Ovary (tissue), 7 donors: ENCODE measurements at regions not wholly inside any gene's neighbourhood (a gene's known extent, or its start where the extent isn't known, plus 50 kb on each side); places are given as distances from the start of the nearest gene placed in this dataset.
"Not testable (repeated sequence)": the region's sequence is repeated elsewhere in the genome, so short reads cannot be mapped to it uniquely, and the experiment has no call there.

ENCODE experiments used
- DNase-seq, 5 donors: peaks; one replicate each; pipeline ENCODE4 v3.0.0-alpha.2; 2019 to 2020
- H3K27ac ChIP-seq, 2 donors: fragments of 200-600 bp; one replicate each; pipeline versions ENCODE4 v1.5.1 to v1.8.0; 2019 to 2022
- H3K27me3 ChIP-seq: fragments of 200-600 bp; one replicate; pipeline ENCODE4 v1.8.0; 2022
- H3K36me3 ChIP-seq: fragments of 200-600 bp; sonication (generic); one replicate; pipeline ENCODE4 v1.5.1; 2019
- H3K4me1 ChIP-seq: one replicate; pipeline ENCODE4 v1.8.1; 2013; ENCODE audit warnings: mild to moderate bottlenecking, moderate library complexity; ENCODE audit not compliant: insufficient read depth
- H3K4me3 ChIP-seq: fragments of 200-600 bp; sonication (generic); one replicate; pipeline ENCODE4 v1.5.1; 2017
- H3K9me3 ChIP-seq, 2 donors: fragments of 200-600 bp in 1 of 2; sonication (generic) in 1 of 2; one replicate each; pipeline versions ENCODE4 v1.5.1 to v1.8.1; 2013 to 2019; ENCODE audit warnings: mild to moderate bottlenecking in 1 of 2, moderate library complexity in 1 of 2
- EP300 ChIP-seq: sonication (generic); formaldehyde crosslinking; IDR thresholded peaks from one replicate; pipeline ENCODE4 v1.6.1; 2017; ENCODE audit warnings: antibody characterized with exemption
- POLR2A ChIP-seq: fragments of 450-650 bp; IDR thresholded peaks from one replicate; pipeline ENCODE4 v1.6.1; 2017; ENCODE audit warnings: antibody characterized with exemption, mild to moderate bottlenecking, moderate library complexity
- WGBS, 3 donors: extraction: QIAGEN DNeasy Blood & Tissue Kit in 1 of 3; methylation state at CpG; one replicate each; pipeline versions ENCODE4 v1.1.5 to v1.1.7; 2013 to 2017; 5-methylcytosine and 5-hydroxymethylcytosine counted together
- intact Hi-C, 4 donors: fragments of 100-400 bp; cut with DNase I; formaldehyde crosslinking; loops; one replicate each; pipeline versions ENCODE4 v1.11.0 to v1.15.1; 2022 to 2023
- TF ChIP-seq, protein P1 (sequence below), 3 donors: fragments of 450-650 bp in 2 of 3; fragments of 200-600 bp in 1 of 3; IDR thresholded peaks; one replicate each; pipeline versions ENCODE4 v1.5.1 to v1.8.0; 2016 to 2022; ENCODE audit warnings: antibody characterized with exemption in 3 of 3, mild to moderate bottlenecking in 1 of 3
- donor health status: DM: no; HTN: no; CAD: no; lungs with moderate emphysema.
- donor health status: DM: no; HTN: no; CAD: no.
- donor health status: Bipolar disorder and iron deficiency.
- donor health status: DM: no; HTN: no; CAD: no.
- donor health status: DM: yes; HTN: yes; CAD: no.

DNA sequence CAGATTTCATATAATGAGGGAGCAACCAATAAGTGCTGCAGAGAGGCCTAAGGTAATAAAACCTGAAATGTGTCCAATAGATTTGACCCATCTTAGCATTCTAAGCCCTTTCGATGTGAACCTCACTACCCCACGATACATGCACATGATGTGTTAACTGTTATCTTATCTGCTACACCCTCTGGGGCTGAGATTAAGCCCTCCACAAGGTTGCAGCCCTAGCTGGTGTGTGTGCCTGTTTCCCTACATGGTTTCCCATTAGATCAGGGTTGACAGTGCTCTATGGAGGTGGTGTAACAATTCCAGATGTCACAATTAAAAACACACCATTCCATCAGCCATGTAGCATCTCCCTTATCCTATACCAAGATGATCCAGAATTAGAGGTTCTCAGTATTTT lies 68.9 kb upstream of the THSD7B start:
- H3K27ac ChIP-seq, result no peak overlapping the region
- H3K9me3 ChIP-seq, result no peaks in the 10 kb centered on the region
- H3K27me3 ChIP-seq, result no peaks in the 10 kb centered on the region
- no peak for DNase-seq
- H3K4me3 ChIP-seq, result no peak overlapping the region
- no peak for TF ChIP-seq EP300
- TF ChIP-seq, protein P1, sequence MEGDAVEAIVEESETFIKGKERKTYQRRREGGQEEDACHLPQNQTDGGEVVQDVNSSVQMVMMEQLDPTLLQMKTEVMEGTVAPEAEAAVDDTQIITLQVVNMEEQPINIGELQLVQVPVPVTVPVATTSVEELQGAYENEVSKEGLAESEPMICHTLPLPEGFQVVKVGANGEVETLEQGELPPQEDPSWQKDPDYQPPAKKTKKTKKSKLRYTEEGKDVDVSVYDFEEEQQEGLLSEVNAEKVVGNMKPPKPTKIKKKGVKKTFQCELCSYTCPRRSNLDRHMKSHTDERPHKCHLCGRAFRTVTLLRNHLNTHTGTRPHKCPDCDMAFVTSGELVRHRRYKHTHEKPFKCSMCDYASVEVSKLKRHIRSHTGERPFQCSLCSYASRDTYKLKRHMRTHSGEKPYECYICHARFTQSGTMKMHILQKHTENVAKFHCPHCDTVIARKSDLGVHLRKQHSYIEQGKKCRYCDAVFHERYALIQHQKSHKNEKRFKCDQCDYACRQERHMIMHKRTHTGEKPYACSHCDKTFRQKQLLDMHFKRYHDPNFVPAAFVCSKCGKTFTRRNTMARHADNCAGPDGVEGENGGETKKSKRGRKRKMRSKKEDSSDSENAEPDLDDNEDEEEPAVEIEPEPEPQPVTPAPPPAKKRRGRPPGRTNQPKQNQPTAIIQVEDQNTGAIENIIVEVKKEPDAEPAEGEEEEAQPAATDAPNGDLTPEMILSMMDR (IDR thresholded peaks at IDR 0.05), result no peak
- no peak for TF ChIP-seq POLR2A
- intact Hi-C loops, result no loop called here
- WGBS, 3 donors, result 84 to 92% (median 85%) methylated on average over 2 of the region's 2 CpGs
- no peaks in the 10 kb centered on the region for H3K4me1 ChIP-seq
- H3K36me3 ChIP-seq, result no peaks in the 10 kb centered on the region

DNA sequence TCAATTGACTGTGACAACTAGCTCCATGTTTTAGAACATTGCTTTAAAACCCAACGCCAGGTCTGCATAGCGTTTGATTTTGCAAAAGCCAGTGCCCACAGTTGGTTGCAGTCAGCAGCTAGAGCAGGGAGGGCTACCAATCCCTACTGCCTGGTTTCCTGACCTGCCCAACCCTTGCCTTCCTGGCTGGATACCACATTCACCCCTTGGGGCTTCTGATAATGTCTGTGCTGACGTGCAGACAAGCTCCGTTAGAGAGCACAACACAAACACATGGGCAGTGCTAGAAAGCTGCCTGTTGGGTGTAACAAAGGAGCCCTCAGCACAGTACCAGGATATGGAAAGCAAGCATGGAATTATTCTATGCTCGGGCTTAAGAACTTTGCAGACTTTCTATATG lies 71.4 kb upstream of the THSD7B start:
- intact Hi-C loops, result no loop called here
- Histone ChIP-seq H3K4me3 (no peak overlapping the region), H3K9me3 (no peaks in the 10 kb centered on the region), H3K27ac (no peak overlapping the region), H3K36me3 (no peaks in the 10 kb centered on the region), H3K4me1 (no peaks in the 10 kb centered on the region), H3K27me3 (no peaks in the 10 kb centered on the region)
- no peak for TF ChIP-seq POLR2A
- TF ChIP-seq EP300, result no peak
- TF ChIP-seq, protein P1 (IDR thresholded peaks at IDR 0.05), result no peak
- WGBS, 3 donors, result 57 to 62% (median 59%) methylated on average over 5 of the region's 5 CpGs
- DNase-seq, result no peak

DNA sequence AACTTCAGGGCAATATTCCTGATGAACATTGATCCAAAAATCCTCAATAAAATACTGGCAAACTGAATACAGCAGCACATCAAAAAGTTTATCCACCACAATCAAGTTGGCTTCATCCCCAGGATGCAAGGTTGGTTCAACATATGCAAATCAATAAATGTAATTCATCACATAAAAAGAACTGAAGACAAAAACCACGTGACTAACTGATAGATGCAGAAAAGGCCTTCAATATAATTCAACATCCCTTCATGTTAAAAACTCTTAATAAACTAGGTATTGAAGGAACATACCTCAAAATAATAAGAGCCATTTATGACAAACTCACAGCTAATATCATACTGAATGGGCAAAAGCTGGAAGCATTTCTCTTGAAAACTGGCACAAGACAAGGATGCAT lies 85.3 kb upstream of the THSD7B start:
- intact Hi-C loops, H3K36me3 ChIP-seq, H3K27ac ChIP-seq, DNase-seq, H3K27me3 ChIP-seq, H3K4me3 ChIP-seq, H3K4me1 ChIP-seq, H3K9me3 ChIP-seq: not testable (repeated sequence)
- 30 to 41% (median 37%) methylated on average over 1 of the region's 1 CpG for WGBS, 3 donors

DNA sequence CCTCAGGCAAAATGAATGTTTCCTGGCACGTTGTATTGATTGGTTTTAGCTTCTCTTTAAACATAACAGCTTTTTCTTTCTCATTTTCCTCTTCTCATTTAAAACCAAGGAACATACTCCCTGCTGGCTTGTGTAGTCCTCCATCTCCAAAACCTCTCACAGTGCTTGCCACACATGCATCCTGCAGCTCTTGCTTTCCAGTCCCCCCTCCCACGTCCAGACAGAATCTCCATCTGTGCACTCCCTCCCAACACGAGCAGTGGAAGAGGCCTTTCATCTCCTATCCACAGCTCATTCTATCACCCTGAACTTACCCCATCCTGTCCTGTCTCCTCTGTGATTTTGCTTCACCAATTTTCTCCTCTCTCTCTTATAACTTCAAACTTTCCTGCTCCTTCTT lies 99.6 kb upstream of the THSD7B start:
- Histone ChIP-seq H3K4me3 (no peak overlapping the region), H3K9me3 (no peaks in the 10 kb centered on the region), H3K27me3 (no peaks in the 10 kb centered on the region), H3K27ac (no peak overlapping the region), H3K36me3 (no peaks in the 10 kb centered on the region), H3K4me1 (no peaks in the 10 kb centered on the region)
- WGBS, 3 donors, result 32 to 35% (median 33%) methylated on average over 3 of the region's 3 CpGs
- intact Hi-C loops, result no loop called here
- DNase-seq, result no peak
- TF ChIP-seq POLR2A (no peak), EP300 (no peak)
- TF ChIP-seq, protein P1 (IDR thresholded peaks at IDR 0.05), result no peak

DNA sequence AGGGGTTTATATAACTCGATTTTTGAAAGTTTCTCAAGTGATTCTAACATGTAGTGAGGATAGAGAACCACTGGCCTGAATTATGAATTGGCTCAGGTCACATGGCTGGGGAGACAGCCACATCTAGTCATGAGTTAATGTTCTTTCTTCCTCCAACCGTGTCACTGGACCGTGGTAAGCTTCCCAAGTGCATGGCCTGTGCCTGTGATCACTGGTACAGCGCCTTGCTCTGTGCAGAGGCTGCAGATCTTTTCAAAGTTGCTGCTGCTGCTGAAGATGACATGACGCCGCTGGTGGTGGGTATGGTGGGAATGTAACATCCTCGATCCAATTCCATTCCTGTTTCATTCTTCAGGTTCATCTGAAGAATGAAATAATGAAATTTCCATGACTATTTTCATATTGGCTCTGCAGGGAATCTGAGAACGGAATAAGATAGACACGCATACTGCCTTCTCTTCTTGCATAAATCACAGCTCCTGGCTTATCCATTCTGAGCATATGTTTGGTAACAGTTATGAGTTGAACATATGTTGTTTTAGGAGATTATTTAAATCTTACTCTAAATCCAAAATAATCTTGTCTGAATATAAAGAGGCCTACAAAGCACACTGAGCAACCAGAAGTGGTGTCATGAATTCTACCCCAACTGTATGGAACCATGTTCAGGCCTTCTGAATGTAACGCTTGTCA lies 100.5 kb upstream of the THSD7B start:
- WGBS, 3 donors, result 82 to 91% (median 85%) methylated on average over 10 of the region's 10 CpGs
- TF ChIP-seq POLR2A (no peak), EP300 (no peak)
- TF ChIP-seq, protein P1 (IDR thresholded peaks at IDR 0.05), result no peak

More for the DNA sequence above, 100.5 kb upstream of the THSD7B start:
- H3K27ac ChIP-seq, result no peak overlapping the region
- intact Hi-C loops, result no loop called here
- no peak overlapping the region for H3K4me3 ChIP-seq
- H3K27me3 ChIP-seq, result no peaks in the 10 kb centered on the region
- H3K36me3 ChIP-seq, result no peaks in the 10 kb centered on the region
- no peaks in the 10 kb centered on the region for H3K4me1 ChIP-seq
- no peaks in the 10 kb centered on the region for H3K9me3 ChIP-seq
- no peak for DNase-seq
